Keratinocyte (primary cell): ENCODE measurements at regions not wholly inside any gene's neighbourhood (a gene's known extent, or its start where the extent isn't known, plus 50 kb on each side); places are given as distances from the start of the nearest gene placed in this dataset.

Experiments
- DNase-seq: peaks from one replicate; pipeline ENCODE4 v3.0.0-alpha.2; 2011; ENCODE audit warnings: low read depth, missing footprints, low spot score
- FAIRE-seq: peaks from 2 replicates; lab custom pipeline; 2011; peaks lifted over from hg19 to GRCh38; lab: Jason Lieb, UNC
- H2AFZ ChIP-seq: 2 replicates; pipeline ENCODE4 v1.6.0; 2012; ENCODE audit warnings: low read length, control low read depth, inconsistent platforms; ENCODE audit not compliant: control insufficient read depth
- H3K27ac ChIP-seq: 2 replicates; pipeline ENCODE4 v1.5.1; 2011; ENCODE audit warnings: low read length; ENCODE audit not compliant: control insufficient read depth, insufficient read depth
- H3K27me3 ChIP-seq: 3 replicates; pipeline ENCODE4 v1.6.0; 2011; ENCODE audit warnings: low read length; ENCODE audit not compliant: control insufficient read depth, insufficient read depth; ENCODE audit errors: extremely low read depth
- H3K36me3 ChIP-seq, 2 experiments: 2 replicates in 1 of 2; 3 replicates in 1 of 2; pipeline ENCODE4 v1.5.1; 2011; ENCODE audit warnings: low read length in 2 of 2, mild to moderate bottlenecking in 1 of 2; ENCODE audit not compliant: control insufficient read depth in 2 of 2, insufficient read depth in 2 of 2; ENCODE audit errors: extremely low read depth in 1 of 2
- H3K4me1 ChIP-seq: 3 replicates; pipeline ENCODE4 v1.5.1; 2011; ENCODE audit warnings: low read length; ENCODE audit not compliant: control insufficient read depth, insufficient read depth; ENCODE audit errors: extremely low read depth
- H3K4me2 ChIP-seq: 3 replicates; pipeline ENCODE4 v1.6.0; 2011; ENCODE audit warnings: low read depth, low read length; ENCODE audit not compliant: control insufficient read depth, insufficient read depth; ENCODE audit errors: extremely low read depth
- H3K4me3 ChIP-seq, 3 experiments: fragments of 200-600 bp in 1 of 3; sonication (generic) in 1 of 3; 2 replicates in 2 of 3; 3 replicates in 1 of 3; pipeline ENCODE4 v1.5.1; 2011 to 2016; ENCODE audit warnings: low read length in 3 of 3, mild to moderate bottlenecking in 3 of 3, control low read depth in 2 of 3, inconsistent platforms in 1 of 3, low read depth in 1 of 3, mixed read lengths in 1 of 3, mixed run types in 1 of 3, moderate library complexity in 1 of 3; ENCODE audit not compliant: control insufficient read depth in 2 of 3, insufficient read depth in 2 of 3; ENCODE audit errors: extremely low read depth in 1 of 3
- H3K79me2 ChIP-seq: 2 replicates; pipeline ENCODE4 v1.6.0; 2012; ENCODE audit warnings: low read length; ENCODE audit not compliant: control insufficient read depth, insufficient read depth
- H3K9ac ChIP-seq: 3 replicates; pipeline ENCODE4 v1.6.0; 2011; ENCODE audit warnings: low read length; ENCODE audit not compliant: control insufficient read depth, insufficient read depth; ENCODE audit errors: extremely low read depth
- H3K9me1 ChIP-seq: 3 replicates; pipeline ENCODE4 v1.6.0; 2011; ENCODE audit warnings: low read length; ENCODE audit not compliant: control insufficient read depth, insufficient read depth; ENCODE audit errors: extremely low read depth
- H3K9me3 ChIP-seq: 2 replicates; pipeline ENCODE4 v1.5.1; 2012; ENCODE audit warnings: low read depth, low read length; ENCODE audit not compliant: control insufficient read depth
- H4K20me1 ChIP-seq: 3 replicates; pipeline ENCODE4 v1.6.0; 2011; ENCODE audit warnings: low read length; ENCODE audit not compliant: control insufficient read depth, insufficient read depth; ENCODE audit errors: extremely low read depth
- CTCF ChIP-seq, 3 experiments: IDR thresholded peaks in 1 of 3; conservative IDR thresholded peaks in 1 of 3; optimal IDR thresholded peaks in 1 of 3; 2 replicates in 2 of 3; 3 replicates in 1 of 3; pipeline versions ENCODE3 to v1.5.1; 2011; ENCODE audit warnings: low read length in 3 of 3, mild to moderate bottlenecking in 3 of 3, moderate library complexity in 2 of 3, control low read depth in 1 of 3, inconsistent platforms in 1 of 3; ENCODE audit not compliant: insufficient read depth in 2 of 3; ENCODE audit errors: extremely low read depth in 1 of 3
- EZH2 ChIP-seq: IDR thresholded peaks from one replicate; pipeline ENCODE4 v1.6.1; 2012; ENCODE audit warnings: inconsistent platforms, mild to moderate bottlenecking, low read length, moderate library complexity
- dilution Hi-C: fragments of 300-500 bp; cut with MboI; formaldehyde crosslinking; loops from one replicate; pipeline ENCODE4 v1.7.0; 2020; ENCODE audit warnings: low sequenced_read_pairs; ENCODE audit not compliant: extremely low pct_ligation_motif_present

GRCh38 chr21:38613686-38614085, 115.4 kb upstream of the ERG start:
- Histone ChIP-seq H3K79me2 (no peaks in the 10 kb centered on the region), H3K27ac (no peak overlapping the region), H3K4me3 (no peak overlapping the region), H4K20me1 (no peaks in the 10 kb centered on the region), H3K4me1 (no peaks in the 10 kb centered on the region), H2AFZ (no peak overlapping the region), H3K9me1 (no peaks in the 10 kb centered on the region), H3K9ac (no peak overlapping the region), H3K4me2 (no peak overlapping the region), H3K36me3 (no peaks in the 10 kb centered on the region), H3K27me3 (peaks cover 3% of the 10 kb centered on the region), H3K9me3 (no peaks in the 10 kb centered on the region)
- no peak for FAIRE-seq
- dilution Hi-C loops = no loop called here
- TF ChIP-seq CTCF (optimal IDR thresholded peaks at IDR 0.05 in 1 of 3, IDR thresholded peaks at IDR 0.05 in 1 of 3, conservative IDR thresholded peaks at IDR 0.05 in 1 of 3; ENCODE audit: extremely low read depth in 1 of 3, insufficient read depth in 2 of 3, low read length in 3 of 3) = no peak
- TF ChIP-seq EZH2 = no peak
- no peak for DNase-seq

- H3K27ac ChIP-seq = no peak overlapping the region
- H3K4me1 ChIP-seq = no peaks in the 10 kb centered on the region
- no peaks in the 10 kb centered on the region for H3K79me2 ChIP-seq
- no peak overlapping the region for H3K9ac ChIP-seq
- no peak for TF ChIP-seq CTCF (optimal IDR thresholded peaks at IDR 0.05 in 1 of 3, IDR thresholded peaks at IDR 0.05 in 1 of 3, conservative IDR thresholded peaks at IDR 0.05 in 1 of 3; ENCODE audit: extremely low read depth in 1 of 3, insufficient read depth in 2 of 3, low read length in 3 of 3)
- H3K4me2 ChIP-seq = no peak overlapping the region
- H3K36me3 ChIP-seq = no peaks in the 10 kb centered on the region
- peaks cover 3% of the 10 kb centered on the region for H3K27me3 ChIP-seq
- FAIRE-seq (no peak), DNase-seq (no peak)
- no peaks in the 10 kb centered on the region for H4K20me1 ChIP-seq
- no peaks in the 10 kb centered on the region for H3K9me1 ChIP-seq
- no peaks in the 10 kb centered on the region for H3K9me3 ChIP-seq
- no peak overlapping the region for H2AFZ ChIP-seq
- H3K4me3 ChIP-seq = no peak overlapping the region
- dilution Hi-C loops = no loop called here
These were observed 116.3 kb upstream of the ERG start for GRCh38 chr21:38614558-38614957.
